HG02759 (cell line): ENCODE measurements at regions not wholly inside any gene's neighbourhood (a gene's known extent, or its start where the extent isn't known, plus 50 kb on each side); places are given as distances from the start of the nearest gene placed in this dataset.
A peak's percentile ranks its signal among the peaks of the same experiment; 100 is the strongest.

ENCODE experiments used
- ATAC-seq: cut with Tn5 transposase; IDR thresholded peaks from one replicate; pipeline ENCODE4 v1.9.1; 2021; ENCODE audit warnings: mild to moderate bottlenecking, moderate library complexity; ENCODE audit not compliant: unreplicated experiment

DNA sequence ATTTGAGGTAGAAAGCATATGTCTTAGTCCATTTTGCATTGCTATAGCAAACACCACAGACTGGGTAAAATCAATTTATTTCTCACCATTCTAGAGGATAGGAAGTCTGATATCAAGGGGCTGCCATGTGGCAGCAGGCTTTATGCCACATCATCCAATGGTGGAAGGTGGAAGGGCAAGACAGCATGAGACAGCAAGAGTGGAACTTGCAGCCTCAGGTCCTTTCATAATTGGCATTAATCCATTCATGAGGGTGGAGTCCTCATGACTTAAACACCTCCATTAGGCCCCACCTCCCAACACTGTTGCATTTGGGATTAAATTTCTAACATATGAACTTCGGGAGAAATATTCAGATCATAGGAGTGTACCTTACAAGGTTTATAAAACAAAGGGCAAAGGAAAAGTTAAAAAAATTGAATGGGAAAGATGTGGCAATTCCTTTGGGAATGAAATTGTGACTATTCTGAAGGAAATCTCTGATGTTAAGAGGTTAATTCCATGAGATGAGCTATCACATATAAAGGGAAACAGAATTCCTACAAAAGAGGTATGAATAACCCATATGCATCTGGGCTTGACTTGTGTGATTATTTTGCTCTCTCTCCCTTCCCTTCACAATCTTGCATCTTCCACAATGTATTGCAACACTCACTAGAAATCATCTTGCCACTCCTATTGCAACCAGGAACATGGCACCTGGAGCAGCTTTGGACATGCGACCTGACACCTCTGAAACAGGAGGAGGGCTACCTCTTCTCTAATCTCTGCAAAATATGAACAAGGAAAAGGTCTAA lies 507.8 kb downstream of the EPHA4 start:
- no peak for ATAC-seq

DNA sequence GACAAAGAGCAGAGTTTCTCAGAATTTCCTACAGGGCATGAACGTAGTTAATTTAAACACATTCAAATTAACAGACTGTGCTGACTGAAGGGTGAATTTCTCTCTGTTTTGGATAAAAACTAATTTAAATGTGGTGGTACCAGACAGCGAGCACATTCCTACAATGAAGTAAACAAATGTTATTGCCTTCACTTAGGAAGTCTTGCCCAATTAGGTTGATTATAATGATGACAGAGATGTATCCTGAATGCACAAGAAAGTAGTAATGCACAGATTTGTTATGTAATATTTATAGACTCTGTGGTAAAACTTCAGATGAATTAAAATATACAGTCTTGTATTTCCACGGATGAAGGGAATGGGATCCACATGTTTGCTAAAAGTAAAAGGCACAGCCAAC lies 507.2 kb downstream of the EPHA4 start:
- no peak for ATAC-seq

DNA sequence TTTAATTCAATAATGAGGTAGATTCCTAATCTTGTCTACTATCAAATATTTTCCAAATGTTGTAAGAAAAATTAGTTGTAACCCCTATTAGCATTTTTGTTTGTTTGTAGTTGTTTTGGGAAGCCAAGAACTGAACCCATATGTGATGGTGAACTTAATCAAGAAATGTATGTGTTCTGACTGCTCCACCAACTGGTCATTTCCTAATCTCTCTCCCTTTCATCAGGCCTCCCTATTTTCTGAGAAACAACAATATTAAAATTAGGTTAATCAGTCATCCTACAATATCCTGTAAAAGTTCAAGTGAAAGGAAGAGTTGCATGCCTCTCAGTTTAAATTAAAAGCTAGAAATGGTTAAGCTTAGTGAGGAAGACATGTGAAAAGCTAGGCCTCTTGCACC lies 504.0 kb downstream of the EPHA4 start:
- ATAC-seq: no peak

DNA sequence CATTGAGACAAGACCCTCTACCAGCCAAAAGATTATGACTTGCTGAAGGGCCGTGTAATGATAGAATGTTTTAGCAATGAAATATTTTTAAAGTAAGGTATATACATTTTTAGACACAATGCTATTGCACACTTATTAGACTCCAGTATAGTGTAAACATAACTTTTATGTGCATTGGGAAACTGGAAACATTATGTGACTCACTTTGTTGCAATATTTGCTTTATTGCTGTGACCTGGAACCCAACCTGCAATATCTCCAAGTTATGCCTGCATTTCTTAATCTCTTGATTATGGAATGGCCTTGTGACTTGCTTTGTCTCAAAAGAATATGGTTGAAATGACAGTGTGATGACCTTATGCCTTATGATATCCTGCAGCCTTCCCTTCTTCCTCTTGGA lies 502.0 kb downstream of the EPHA4 start:
- ATAC-seq: no peak

DNA sequence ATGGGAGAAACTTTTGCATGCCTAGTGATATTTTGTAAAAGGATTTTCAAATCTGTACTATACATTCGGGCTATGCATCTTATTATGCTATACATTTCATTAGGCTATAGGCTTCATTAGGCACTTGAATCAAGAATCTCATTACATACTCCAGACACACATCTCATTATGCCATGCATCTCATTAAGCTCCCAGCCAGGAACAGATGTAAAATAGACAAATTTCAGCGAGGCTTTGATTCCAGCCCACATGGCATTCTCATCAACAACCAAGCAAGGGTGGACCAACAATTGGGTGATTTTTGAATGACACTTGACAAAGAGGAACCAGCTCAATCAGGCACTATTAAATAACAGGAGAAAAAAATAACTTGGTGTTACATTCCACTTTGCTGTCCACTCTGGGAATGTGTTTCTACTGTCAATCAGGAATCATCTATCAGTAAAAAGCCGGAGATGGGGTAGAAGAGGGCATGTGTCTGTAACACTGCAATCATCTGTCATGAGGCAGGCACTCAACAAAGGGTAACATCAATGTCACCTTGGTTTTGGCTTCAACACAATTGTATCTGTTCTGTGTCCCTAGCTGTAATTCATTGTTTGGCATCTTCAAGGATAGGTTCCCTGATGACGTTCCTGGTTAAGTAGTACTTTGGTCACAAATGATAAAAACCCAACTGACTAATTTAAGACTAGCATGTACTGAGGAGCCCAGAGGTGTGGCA lies 498.6 kb downstream of the EPHA4 start:
- ATAC-seq: no peak

DNA sequence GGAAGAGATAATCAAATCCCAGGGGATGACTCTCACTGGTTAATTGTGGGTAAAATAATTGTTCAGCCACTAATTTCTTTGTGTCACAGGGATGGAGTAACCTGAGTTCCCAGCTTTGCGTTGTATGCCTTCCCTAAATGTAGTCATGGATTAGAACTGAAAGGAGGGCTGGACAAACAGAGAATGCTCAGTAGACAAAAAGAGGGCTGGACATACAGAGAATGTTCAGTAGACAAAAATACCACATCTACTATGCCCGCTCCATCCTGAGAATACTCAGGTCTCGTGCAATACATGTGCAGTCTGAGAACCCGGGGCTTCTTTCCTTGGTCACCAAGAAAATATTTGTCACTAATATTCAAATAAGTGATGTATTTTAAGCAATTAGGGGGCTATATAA lies 497.9 kb downstream of the EPHA4 start:
- no peak for ATAC-seq

DNA sequence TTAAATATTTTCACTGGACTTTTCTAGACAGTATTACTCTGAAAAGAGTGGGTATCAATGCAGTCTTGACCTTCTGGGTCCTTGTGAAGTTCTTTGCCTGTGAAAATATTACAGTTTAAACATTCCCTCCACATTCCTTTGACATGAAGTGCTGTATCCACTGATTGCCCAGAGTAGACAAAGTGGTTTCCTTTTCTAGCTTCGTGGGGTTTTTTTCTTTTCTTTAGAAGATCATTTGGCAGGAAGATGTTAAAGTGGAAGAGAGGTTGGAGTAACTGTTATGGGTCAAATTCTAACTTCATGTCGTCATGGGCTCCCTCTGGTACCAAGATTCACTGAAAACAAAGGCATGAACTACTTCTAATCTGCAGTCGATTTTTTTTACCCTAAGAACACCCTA lies 496.9 kb downstream of the EPHA4 start:
- ATAC-seq: no peak

DNA sequence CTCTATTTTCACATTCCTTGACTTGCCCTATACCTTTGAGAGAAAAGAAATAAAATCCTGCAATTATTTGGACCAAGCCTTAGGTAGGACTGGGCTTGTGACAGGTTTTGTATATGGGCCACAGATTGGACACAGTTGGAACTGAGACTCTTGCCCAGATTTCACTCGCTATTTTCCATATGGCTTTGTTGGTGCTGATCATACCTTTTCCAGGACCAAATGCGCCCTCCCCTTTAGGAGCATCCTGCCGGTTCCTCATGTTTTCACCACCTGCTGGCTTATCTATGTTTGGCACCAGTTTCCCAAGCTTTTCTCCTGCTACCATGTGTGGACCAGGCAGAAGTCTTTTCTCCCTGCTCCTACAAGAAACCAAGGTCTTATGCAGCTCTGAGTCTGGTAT lies 494.9 kb downstream of the EPHA4 start:
- ATAC-seq: no peak

DNA sequence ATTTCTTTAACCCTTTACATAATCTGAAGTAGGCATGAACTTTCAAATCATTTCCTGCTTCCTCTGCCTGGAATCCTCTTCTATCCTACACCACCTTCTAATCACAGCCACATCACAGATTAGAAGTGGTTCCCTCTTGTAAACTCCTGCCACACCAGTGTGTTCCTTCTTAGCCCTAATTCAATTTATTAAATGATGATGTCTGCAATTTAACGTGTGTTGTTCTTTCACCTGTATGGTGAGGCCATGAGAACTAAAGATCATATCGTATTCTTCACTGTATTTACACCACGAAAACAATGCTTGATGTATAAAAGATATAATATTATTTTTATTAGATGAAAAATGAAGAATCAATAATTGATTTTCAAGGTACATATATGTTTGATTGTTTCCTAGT lies 494.3 kb downstream of the EPHA4 start:
- no peak for ATAC-seq

DNA sequence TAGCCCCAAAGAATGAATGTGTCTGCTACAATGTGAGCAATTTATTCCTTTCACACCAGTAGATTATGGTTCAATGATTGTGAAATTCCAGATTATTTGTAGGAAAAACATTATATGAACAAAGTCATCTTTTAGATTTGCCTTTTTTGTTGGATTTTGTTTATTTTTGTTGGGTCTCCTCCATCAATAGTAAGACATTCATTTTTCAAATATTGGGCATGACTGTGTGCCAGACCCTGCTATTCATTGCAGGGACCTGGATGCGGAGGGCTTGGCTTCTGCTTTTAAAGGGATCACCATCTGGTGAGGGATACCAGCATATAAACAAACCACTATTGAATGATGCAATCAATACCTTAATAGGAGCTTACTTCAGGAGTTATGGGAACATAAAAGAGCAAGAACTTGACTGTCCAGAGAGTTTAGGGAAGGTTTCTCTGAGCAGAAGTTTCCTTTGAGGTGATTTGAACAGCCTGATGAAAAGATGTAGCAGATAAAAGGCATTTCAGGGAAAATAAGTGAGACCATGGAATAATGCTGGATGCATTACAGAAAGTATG lies 486.7 kb downstream of the EPHA4 start:
- ATAC-seq: no peak

DNA sequence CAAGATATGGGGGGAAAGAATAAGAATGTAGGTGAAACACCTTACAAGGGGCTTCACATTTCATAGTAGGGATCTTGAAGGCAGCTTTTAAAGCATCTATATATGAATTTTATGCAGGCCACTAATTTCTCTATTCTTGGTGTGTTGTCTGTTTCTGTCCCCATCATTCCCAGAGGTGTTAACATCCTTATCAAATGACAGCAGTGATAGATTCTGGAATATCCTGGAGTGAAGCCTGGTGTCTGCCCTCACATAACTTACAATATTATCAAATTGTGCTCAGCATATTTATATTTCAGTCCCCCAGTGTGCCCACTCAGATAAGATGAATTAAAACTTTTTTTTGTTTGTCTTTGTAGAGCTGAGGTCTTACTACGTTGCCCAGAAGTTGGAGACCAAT lies 486.2 kb downstream of the EPHA4 start:
- ATAC-seq: no peak

DNA sequence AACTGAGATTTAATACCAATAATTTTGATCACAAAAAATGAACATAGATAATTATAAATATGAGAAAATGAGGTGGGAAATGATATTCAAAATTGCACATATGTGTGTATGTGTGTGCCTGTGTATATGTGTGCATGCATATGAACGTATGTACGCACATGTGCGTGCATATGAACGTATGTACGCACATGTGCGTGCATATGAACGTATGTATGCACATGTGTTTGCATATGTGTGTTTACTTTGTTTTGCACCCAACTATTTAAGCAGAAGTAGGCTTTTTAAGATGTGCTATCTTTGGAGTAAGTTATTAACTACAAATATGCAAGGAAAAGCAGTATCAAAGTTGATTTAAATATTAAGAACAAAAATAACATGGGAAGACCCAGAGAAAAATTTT lies 484.3 kb downstream of the EPHA4 start:
- no peak for ATAC-seq

DNA sequence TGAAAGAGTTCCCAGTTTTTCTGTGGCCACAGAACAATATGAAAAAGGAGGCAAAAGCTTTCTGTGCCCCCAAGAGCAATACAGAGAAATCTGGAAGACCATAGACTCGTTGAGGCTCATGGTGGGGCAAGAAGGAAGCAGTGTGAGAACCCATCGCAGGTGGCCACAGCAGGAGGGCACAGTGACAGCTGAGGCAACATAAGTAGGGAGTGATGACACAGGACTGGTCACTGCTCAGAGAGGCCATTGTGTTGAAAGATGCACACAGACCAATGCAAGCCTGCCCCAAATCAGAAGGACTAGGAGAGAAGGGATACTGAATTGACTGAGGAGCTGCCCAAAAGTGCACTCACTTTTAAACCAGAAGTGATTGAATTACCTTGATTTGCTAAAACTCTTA lies 483.6 kb downstream of the EPHA4 start:
- ATAC-seq: no peak

DNA sequence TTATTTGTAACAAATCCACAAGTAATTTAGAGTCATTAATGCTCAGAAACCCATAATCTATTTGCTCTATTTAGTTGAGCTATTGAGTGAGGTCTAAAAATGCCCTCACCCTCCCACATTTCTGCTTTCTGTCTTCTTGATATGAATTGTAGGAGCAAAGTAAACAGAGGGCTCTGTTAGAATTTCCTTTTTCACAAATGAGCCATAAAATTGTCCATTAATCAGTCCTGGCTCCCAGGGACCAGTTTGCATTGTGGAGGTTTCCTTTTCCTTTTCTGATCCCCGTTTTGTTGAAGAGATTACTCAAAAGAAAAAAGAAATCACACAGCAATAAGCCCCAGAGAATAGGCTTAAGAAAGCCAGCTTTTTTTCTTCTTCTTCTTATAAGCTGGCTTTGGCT lies 476.7 kb downstream of the EPHA4 start:
- no peak for ATAC-seq

DNA sequence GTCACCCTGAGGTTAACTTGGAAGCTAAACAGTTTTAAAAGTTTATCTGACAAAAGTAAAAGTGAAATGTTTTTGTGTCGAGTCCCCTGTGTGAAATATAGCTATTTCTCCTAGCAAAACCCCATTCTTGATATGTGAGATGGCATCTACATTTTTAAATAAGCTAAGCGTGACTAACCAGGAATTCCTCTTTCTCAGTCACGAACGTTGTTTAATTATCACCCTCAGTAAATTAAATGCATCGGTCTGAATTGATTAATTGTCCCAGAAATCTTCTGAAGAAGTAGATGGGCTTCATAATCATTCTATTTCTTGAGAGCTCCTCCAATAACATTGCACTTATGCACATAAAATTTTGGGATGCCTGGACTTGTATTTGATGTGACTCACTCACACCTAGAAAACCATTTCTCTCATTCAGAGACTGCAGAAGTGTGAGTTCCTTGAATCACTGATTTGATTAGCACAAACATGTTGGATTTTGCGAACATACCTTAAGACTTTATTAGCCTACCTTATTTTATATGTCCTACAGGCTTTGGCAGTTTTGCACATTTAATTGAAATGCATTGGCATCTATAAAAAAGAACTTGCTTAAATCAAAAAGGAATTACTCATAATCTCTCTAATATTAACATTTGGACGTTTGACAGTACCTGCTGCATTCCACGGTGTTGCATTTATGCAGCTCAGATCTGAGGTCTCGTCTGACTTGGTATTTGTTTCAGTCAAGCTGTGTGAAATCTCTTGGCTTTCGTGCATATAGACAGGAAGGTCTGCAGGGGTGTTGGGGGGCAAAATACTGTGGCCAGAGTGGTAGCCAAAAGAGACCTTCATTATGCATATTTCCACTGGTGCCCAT lies 475.2 kb downstream of the EPHA4 start:
- ATAC-seq: no peak

DNA sequence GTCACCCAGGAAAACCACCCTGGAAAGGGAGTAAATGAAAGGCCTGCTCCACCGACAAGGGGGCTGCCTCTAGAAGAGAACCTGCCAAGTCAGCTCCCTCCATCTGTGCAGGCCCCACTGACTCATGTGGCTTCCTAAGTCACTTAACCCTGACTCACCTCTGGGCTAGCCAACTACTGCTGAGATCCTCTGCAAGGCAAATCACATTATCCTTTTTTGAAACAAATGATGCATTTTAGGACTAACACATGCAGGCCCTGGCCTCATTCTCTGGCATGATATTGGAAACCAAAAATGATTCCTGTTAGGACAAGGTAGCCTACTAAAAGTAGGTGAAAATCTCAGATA lies 474.6 kb downstream of the EPHA4 start:
- ATAC-seq: no peak

DNA sequence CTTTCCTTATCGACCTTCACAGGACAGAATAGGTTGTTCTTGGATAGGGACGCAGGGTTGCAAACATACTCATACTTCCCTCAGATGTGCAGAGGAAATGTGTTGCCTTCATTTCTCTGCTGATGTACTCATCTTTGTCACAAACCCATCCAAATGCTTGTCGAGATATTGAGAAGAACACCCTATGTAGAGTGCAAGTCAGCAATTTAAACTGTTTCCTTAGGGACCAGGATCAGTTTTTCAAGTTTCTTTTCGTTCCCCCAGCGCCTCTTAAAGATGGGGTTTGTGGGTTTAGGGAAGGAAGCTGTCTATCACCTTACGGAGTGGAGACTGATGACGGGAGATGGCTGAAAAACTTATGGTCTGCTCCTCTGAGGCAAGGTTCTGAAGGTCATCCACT lies 474.2 kb downstream of the EPHA4 start:
- no peak for ATAC-seq

DNA sequence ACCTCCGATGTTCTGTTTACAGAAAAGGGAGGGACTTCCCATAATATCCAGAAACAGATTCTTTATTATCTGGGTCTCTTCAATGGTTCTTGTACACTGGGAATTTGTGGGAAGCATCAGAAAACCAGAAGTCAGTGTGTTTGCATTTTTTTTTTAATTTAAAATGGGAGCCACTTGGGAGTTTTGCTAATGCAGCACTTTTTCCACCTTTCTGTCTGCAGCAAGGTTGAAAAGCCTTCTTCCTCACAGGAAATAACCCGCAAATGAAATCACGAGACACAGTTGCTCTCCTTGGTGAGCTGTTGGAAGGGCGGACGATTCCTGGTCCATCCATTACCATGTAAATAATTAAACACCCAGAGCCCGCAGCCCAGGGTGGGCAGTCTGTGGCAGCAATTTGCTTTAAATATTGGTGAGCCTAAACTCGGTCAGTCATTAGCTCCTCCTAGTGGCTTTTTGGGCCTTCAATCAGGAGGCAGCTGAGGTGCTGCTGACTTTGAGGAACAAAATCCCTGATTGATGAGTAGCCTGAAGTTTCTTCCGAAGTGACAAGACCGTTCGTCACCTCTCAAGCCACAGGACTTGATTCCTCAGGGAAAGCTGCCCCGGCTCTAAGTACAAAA lies 471.5 kb downstream of the EPHA4 start:
- ATAC-seq: no peak

DNA sequence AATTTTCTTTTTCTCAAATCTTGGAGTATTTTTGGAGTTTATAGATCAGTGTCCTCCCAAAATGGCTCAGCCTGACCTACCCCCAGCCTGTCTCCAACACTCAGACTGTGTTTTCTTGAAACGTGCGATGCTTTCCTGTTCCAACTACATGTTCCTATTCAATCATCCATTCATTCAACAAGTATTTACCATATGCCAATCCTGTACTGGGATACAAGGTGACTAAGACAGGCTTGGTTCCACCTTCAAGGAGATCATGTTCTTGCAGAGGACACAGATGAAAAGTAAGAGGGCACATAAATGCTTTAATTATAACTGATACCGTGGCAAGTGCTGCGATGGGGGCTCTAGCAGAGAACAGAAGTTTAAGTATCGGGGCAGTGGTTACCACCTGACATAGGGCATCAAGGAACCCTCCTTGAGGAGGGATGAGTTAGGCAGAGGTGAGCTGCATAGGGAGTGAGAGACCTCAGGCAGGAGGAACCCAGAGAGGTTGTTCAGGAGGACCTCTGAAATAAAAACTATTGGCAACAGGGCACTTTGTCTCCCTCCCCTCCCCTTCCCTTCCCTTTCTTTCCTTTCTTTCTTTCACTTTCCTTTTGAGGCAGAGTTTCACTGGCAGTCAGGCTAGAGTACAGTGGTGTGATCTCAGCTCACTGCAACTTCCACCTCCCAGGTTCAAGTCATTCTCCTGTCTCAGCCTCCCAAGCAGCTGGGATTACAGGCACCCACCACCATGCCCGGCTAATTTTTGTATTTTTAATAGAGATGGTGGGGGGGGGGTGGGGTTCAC lies 469.0 kb downstream of the EPHA4 start:
- ATAC-seq: peak; percentile 62

DNA sequence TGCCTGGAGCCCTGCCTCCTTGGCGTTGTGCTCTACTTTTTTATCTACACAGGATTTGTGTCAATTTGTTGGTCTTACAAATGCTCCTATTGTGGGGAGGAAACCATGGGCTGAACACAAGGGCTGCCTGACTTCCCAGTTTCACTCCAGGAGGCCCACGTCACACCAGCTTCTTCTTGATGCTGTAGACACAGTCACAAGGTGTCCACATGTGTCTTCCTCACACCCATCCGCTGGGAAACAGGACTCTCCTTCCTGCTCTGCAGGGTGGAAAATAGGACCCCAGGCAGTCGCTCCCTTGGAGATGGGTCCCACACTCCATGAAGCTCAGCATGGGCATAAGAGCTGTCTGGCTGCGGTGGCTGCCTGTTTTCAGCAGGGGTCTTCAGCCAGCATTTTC lies 468.2 kb downstream of the EPHA4 start:
- no peak for ATAC-seq
